Liver (tissue), 8 donors: ENCODE measurements at regions not wholly inside any gene's neighbourhood (a gene's known extent, or its start where the extent isn't known, plus 50 kb on each side); places are given as distances from the start of the nearest gene placed in this dataset.

Experiments used
- DNase-seq: peaks from one replicate; pipeline ENCODE4 v3.0.0-alpha.2; 2017; ENCODE audit warnings: low spot score
- H3K27ac ChIP-seq, 2 donors: one replicate each; pipeline ENCODE4 v1.7.0; 2013; ENCODE audit warnings: inconsistent platforms in 2 of 2, low read length in 2 of 2, control low read depth in 1 of 2, low read depth in 1 of 2, mild to moderate bottlenecking in 1 of 2
- H3K27me3 ChIP-seq, 4 donors: one replicate each; pipeline versions ENCODE4 v1.6.1 to v1.7.0; 2013; ENCODE audit warnings: low read length in 3 of 4, inconsistent platforms in 1 of 4, mild to moderate bottlenecking in 1 of 4, moderate library complexity in 1 of 4; ENCODE audit not compliant: control insufficient read depth in 4 of 4, insufficient read depth in 4 of 4
- H3K36me3 ChIP-seq, 4 donors: one replicate each; pipeline versions ENCODE4 v1.6.1 to v1.7.0; 2013; ENCODE audit warnings: low read length in 3 of 4, mild to moderate bottlenecking in 3 of 4, low read depth in 1 of 4, moderate library complexity in 1 of 4; ENCODE audit not compliant: control insufficient read depth in 4 of 4, insufficient read depth in 3 of 4
- H3K4me1 ChIP-seq, 4 donors: one replicate each; pipeline versions ENCODE4 v1.6.1 to v1.7.0; 2013; ENCODE audit warnings: low read length in 3 of 4, mild to moderate bottlenecking in 3 of 4, moderate library complexity in 1 of 4; ENCODE audit not compliant: control insufficient read depth in 4 of 4, insufficient read depth in 4 of 4
- H3K4me3 ChIP-seq, 3 donors: one replicate each; pipeline versions ENCODE4 v1.6.1 to v1.7.0; 2013; ENCODE audit warnings: low read length in 3 of 3, control low read depth in 1 of 3, low read depth in 1 of 3, mild to moderate bottlenecking in 1 of 3
- H3K9ac ChIP-seq, 2 donors: one replicate each; pipeline ENCODE4 v1.7.0; 2013; ENCODE audit warnings: low read length in 2 of 2, mild to moderate bottlenecking in 2 of 2, moderate library complexity in 2 of 2, control low read depth in 1 of 2, low read depth in 1 of 2
- H3K9me3 ChIP-seq, 4 donors: one replicate each; pipeline versions ENCODE4 v1.6.1 to v1.7.0; 2013; ENCODE audit warnings: low read length in 3 of 4; ENCODE audit not compliant: control insufficient read depth in 4 of 4
- CTCF ChIP-seq: fragments of 150-350 bp; IDR thresholded peaks from 2 replicates; pipeline ENCODE4 v1.5.1; 2017; ENCODE audit warnings: improper control_type of control experiment, low read depth, low read length; ENCODE audit not compliant: missing input control
- EGR1 ChIP-seq, 2 donors: IDR thresholded peaks; 2 replicates each; pipeline ENCODE4 v1.6.1; 2016 to 2018; ENCODE audit warnings: antibody characterized with exemption in 2 of 2, low read depth in 2 of 2
- FOXA1 ChIP-seq: IDR thresholded peaks from 2 replicates; pipeline ENCODE4 v1.6.1; 2016; ENCODE audit warnings: antibody characterized with exemption
- GABPA ChIP-seq, 2 donors: IDR thresholded peaks in 1 of 2; conservative IDR thresholded peaks in 1 of 2; 2 replicates each; pipeline ENCODE4 v1.6.1; 2016; ENCODE audit warnings: antibody characterized with exemption in 2 of 2, mild to moderate bottlenecking in 1 of 2, moderate library complexity in 1 of 2
- HNF4A ChIP-seq, 2 donors: conservative IDR thresholded peaks; 2 replicates each; pipeline ENCODE4 v1.6.1; 2016; ENCODE audit warnings: antibody characterized with exemption in 2 of 2, mild to moderate bottlenecking in 2 of 2
- HNF4G ChIP-seq: IDR thresholded peaks from 2 replicates; pipeline ENCODE4 v1.6.1; 2016; ENCODE audit warnings: antibody characterized with exemption
- NR2F2 ChIP-seq: IDR thresholded peaks from 2 replicates; pipeline ENCODE4 v1.6.1; 2016; ENCODE audit warnings: antibody characterized with exemption
- RAD21 ChIP-seq, 2 donors: IDR thresholded peaks; 2 replicates each; pipeline ENCODE4 v1.6.1; 2016; ENCODE audit warnings: antibody characterized with exemption in 2 of 2, mild to moderate bottlenecking in 2 of 2
- REST ChIP-seq: IDR thresholded peaks from 2 replicates; pipeline ENCODE4 v1.6.1; 2016; ENCODE audit warnings: antibody characterized with exemption, mild to moderate bottlenecking
- SP1 ChIP-seq: IDR thresholded peaks from 2 replicates; pipeline ENCODE4 v1.6.1; 2018; ENCODE audit warnings: antibody characterized with exemption, mild to moderate bottlenecking
- TAF1 ChIP-seq: conservative IDR thresholded peaks from 2 replicates; pipeline ENCODE4 v1.6.1; 2016; ENCODE audit warnings: antibody characterized with exemption, mild to moderate bottlenecking
- ZBTB33 ChIP-seq: IDR thresholded peaks from 2 replicates; pipeline ENCODE4 v1.6.1; 2016; ENCODE audit warnings: antibody characterized with exemption
- WGBS: extraction: QIAGEN DNeasy Blood & Tissue Kit; methylation state at CpG from one replicate; pipeline ENCODE4 v1.1.7; 2013; 5-methylcytosine and 5-hydroxymethylcytosine counted together
- donor health status: healthy.
- donor health status: healthy.
- donor health status: healthy.
- donor health status: healthy.
- donor health status: healthy.

- no peak for DNase-seq
- TF ChIP-seq FOXA1 = no peak
- Histone ChIP-seq H3K4me1 (no peaks in the 10 kb centered on the region), H3K9me3 (peaks cover 0 to 6% (median 2%) of the 10 kb centered on the region in 4 donors), H3K27ac (no peak overlapping the region), H3K9ac (no peak overlapping the region), H3K4me3 (no peak overlapping the region), H3K27me3 (no peaks in the 10 kb centered on the region), H3K36me3 (no peaks in the 10 kb centered on the region)
- WGBS = 87% methylated on average over 7 of the region's 7 CpGs
Measured at GRCh38 chr14:53390008-53390407, 236.9 kb upstream of the DDHD1 start.

- Histone ChIP-seq H3K9ac (no peak overlapping the region), H3K4me1 (no peaks in the 10 kb centered on the region), H3K27me3 (no peaks in the 10 kb centered on the region), H3K36me3 (no peaks in the 10 kb centered on the region), H3K4me3 (no peak overlapping the region), H3K27ac (no peak overlapping the region), H3K9me3 (no peaks in the 10 kb centered on the region)
- 79% methylated on average over 1 of the region's 1 CpG for WGBS
- DNase-seq = no peak
- TF ChIP-seq HNF4A (conservative IDR thresholded peaks at IDR 0.05) = no peak
- no peak for TF ChIP-seq SP1
- no peak for TF ChIP-seq CTCF
- TF ChIP-seq REST = no peak
- no peak for TF ChIP-seq NR2F2
- no peak for TF ChIP-seq HNF4G
Measured at GRCh38 chr14:53389202-53389601, 236.1 kb upstream of the DDHD1 start.

DNA sequence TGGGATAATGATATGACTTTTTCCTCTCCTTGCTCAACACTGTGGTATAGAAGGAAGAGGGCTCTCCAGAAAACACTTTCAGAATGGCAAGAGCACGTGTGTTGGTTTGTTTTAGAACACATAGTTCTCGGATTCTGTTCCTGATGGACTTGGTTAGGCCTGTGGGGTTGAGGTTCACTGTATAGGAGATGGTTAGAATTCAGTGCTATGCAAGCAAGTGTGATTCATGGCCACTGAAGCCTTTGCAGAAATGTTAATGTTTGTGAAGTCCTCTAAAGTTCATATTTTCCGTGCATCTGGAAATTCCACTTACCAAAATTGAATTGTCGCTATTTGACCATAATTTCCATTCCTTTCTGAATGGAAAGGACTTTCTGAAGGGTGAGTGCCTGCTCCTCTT lies 233.2 kb upstream of the DDHD1 start:
- 87% methylated on average over 4 of the region's 4 CpGs for WGBS

More for the DNA sequence above, 233.2 kb upstream of the DDHD1 start:
- DNase-seq = no peak
- no peak overlapping the region for H3K9ac ChIP-seq
- no peak overlapping the region for H3K4me3 ChIP-seq
- H3K27ac ChIP-seq = no peak overlapping the region
- H3K9me3 ChIP-seq = no peaks in the 10 kb centered on the region
- H3K4me1 ChIP-seq = no peaks in the 10 kb centered on the region
- no peaks in the 10 kb centered on the region for H3K27me3 ChIP-seq
- no peaks in the 10 kb centered on the region for H3K36me3 ChIP-seq
- TF ChIP-seq EGR1 (IDR thresholded peaks at IDR 0.05; ENCODE audit: low read depth in 2 of 2) (no peak), HNF4G (no peak), ZBTB33 (no peak), GABPA (IDR thresholded peaks at IDR 0.05 in 1 of 2, conservative IDR thresholded peaks at IDR 0.05 in 1 of 2) (no peak), RAD21 (IDR thresholded peaks at IDR 0.05) (no peak), TAF1 (no peak)
